Muscle of leg (tissue), 3 donors: ENCODE measurements at regions not wholly inside any gene's neighbourhood (a gene's known extent, or its start where the extent isn't known, plus 50 kb on each side); places are given as distances from the start of the nearest gene placed in this dataset.
"Not testable (repeated sequence)": the region's sequence is repeated elsewhere in the genome, so short reads cannot be mapped to it uniquely, and the experiment has no call there.

ENCODE experiments used
- DNase-seq: peaks from one replicate; pipeline ENCODE4 v3.0.0; 2013
- H3K27ac ChIP-seq: one replicate; pipeline ENCODE4 v1.5.1; 2013; ENCODE audit warnings: mild to moderate bottlenecking, low read length, control low read depth
- H3K27me3 ChIP-seq: one replicate; pipeline ENCODE4 v1.6.1; 2013; ENCODE audit warnings: low read length; ENCODE audit not compliant: control insufficient read depth, insufficient read depth
- H3K36me3 ChIP-seq: one replicate; pipeline ENCODE4 v1.6.1; 2013; ENCODE audit warnings: low read length; ENCODE audit not compliant: control insufficient read depth, insufficient read depth
- H3K4me1 ChIP-seq: one replicate; pipeline ENCODE4 v1.6.1; 2013; ENCODE audit warnings: low read length; ENCODE audit not compliant: control insufficient read depth, insufficient read depth
- H3K4me3 ChIP-seq: one replicate; pipeline ENCODE4 v1.5.1; 2013; ENCODE audit warnings: low read length, control low read depth
- H3K9me3 ChIP-seq: replicated peaks from 2 replicates; pipeline ENCODE4 v1.6.1; 2013; ENCODE audit warnings: low read depth, low read length; ENCODE audit not compliant: control insufficient read depth
- WGBS: methylation state at CpG from one replicate; pipeline ENCODE4 v1.1.5; 2013; ENCODE audit warnings: missing lambda C conversion rate; ENCODE audit not compliant: insufficient coverage; 5-methylcytosine and 5-hydroxymethylcytosine counted together

DNA sequence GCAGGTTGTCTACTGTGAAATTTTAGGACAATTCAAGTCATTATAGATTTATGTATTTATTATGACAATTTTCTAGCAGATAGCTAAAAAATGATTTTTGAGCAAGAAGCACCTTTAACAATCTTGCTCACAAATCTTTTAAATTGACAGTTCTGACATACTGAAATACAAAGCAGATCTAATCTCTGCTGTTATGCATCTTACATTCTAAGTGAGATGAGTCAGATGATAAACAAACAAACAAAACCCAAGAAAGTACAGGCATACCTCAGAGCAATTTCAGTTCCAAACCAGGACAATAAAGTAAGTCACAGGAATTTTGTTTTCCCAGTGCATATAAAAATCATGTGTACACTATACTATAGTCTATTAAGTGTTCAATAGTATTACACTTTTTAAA, 430.7 kb upstream of the PTCHD4 start:
- H3K9me3 ChIP-seq: peaks cover 2% of the 10 kb centered on the region
- no peaks in the 10 kb centered on the region for H3K4me1 ChIP-seq
- H3K36me3 ChIP-seq: no peaks in the 10 kb centered on the region
- DNase-seq: no peak
- no peak overlapping the region for H3K4me3 ChIP-seq
- no peaks in the 10 kb centered on the region for H3K27me3 ChIP-seq
- no peak overlapping the region for H3K27ac ChIP-seq

DNA sequence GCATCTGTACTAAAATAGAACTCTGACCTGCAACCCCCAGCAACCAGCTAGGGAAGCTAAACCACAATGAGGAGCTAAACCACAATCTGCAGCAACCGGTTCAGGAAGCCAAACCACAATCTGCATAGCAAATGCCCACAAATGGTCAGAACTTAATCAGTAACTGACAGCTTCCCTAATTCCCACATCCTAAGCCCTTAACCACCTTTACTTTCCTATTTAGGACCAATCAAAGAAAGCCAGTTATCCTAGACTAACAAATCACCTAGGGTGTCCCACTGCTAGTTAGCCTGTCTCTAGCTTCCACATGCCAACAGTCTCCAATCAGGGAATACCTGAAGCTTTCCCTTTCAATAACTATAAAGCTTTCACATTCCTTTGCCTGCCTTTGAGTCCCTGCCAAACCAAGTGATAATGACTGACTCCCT, 424.6 kb upstream of the PTCHD4 start:
- no peak for DNase-seq
- Histone ChIP-seq H3K27ac (no peak overlapping the region), H3K4me1 (no peaks in the 10 kb centered on the region), H3K4me3 (no peak overlapping the region), H3K27me3 (no peaks in the 10 kb centered on the region), H3K36me3 (no peaks in the 10 kb centered on the region), H3K9me3 (peaks cover 3% of the 10 kb centered on the region)
- WGBS: 14% methylated on average over 1 of the region's 1 CpG

DNA sequence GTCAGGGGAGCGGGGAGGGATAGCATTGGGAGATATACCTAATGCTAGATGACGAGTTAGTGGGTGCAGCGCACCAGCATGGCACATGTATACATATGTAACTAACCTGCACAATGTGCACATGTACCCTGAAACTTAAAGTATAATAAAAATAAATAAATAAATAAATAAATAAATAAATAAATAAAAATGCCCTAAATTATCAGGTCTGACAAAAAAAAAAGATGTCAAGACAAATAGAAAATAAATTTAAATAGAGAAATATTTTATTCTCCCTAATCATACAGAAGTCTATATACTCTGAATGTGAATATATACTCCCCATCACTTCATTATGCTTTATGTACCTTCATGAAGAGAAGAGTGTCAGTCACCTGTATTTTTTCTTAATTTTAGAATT, 420.0 kb upstream of the PTCHD4 start:
- H3K9me3 ChIP-seq, H3K27ac ChIP-seq, H3K36me3 ChIP-seq, DNase-seq, H3K4me1 ChIP-seq, H3K27me3 ChIP-seq, H3K4me3 ChIP-seq: not testable (repeated sequence)
- WGBS: no CpG with 5 or more reads among the region's 3 CpGs

DNA sequence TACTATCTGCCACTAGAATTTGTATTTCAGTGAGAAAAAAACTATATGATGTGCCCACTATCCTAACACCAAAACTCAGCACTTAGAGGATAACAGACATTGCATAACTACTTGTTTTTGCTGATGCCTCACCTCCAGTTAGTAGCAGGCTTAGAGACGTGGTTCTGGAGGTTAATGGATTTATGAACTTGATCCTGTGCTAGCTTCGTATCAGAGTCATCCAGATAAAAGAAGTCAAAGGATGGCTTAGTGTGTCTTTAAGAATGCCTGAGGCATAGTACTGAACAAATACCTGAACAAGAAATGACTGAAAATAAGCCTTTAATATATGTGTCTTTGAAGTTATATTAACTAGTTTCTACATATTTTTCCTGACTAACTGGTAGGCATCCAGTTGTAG, 414.9 kb upstream of the PTCHD4 start:
- no CpG with 5 or more reads among the region's 2 CpGs for WGBS
- H3K9me3 ChIP-seq: no peaks in the 10 kb centered on the region
- no peak for DNase-seq

DNA sequence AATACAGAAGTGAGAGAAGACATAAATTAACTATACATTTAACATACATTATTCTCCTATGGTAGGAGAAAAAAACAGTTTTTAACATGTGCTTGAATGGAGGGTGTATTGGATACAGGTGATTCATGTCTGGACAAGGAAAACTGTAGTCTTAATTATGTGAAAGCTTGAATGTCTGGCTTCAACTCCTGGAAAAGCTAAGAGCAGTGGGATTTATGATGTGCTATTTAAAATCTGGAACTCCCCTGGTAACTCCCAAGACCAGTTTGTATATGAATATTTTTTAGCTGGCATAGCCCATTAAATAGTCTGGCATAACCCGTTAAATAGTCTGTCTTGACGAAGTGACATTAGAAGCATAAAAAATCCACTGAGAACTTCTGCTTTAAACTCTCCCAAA, 410.0 kb upstream of the PTCHD4 start:
- WGBS: no CpG with 5 or more reads among the region's 2 CpGs
- Histone ChIP-seq H3K27ac (no peak overlapping the region), H3K36me3 (no peaks in the 10 kb centered on the region), H3K4me1 (no peaks in the 10 kb centered on the region), H3K27me3 (no peaks in the 10 kb centered on the region), H3K9me3 (no peaks in the 10 kb centered on the region), H3K4me3 (no peak overlapping the region)
- peak; percentile 55 for DNase-seq

More for the DNA sequence above, 414.9 kb upstream of the PTCHD4 start:
- H3K4me3 ChIP-seq: no peak overlapping the region
- no peak overlapping the region for H3K27ac ChIP-seq
- H3K36me3 ChIP-seq: no peaks in the 10 kb centered on the region
- no peaks in the 10 kb centered on the region for H3K4me1 ChIP-seq
- H3K27me3 ChIP-seq: no peaks in the 10 kb centered on the region

DNA sequence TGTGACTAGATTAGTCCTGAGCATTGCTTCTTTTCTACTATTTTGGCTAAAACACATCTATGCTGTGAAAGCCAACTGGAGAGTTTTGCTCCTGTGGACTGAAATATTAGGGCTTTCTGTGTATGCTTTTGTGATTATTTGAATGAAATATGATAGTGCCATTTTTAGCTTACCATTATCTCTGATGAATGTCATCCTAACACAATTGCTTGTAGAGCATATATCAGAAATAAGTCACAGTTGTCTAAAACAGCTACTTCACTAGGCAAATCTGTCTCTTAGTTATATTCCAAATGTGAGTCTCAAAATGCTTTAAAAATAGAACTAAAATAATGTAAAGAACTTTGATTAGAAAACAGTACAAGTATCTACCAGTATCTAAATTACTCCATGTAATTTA, 401.4 kb upstream of the PTCHD4 start:
- no peak for DNase-seq
- Histone ChIP-seq H3K4me1 (no peaks in the 10 kb centered on the region), H3K27me3 (no peaks in the 10 kb centered on the region), H3K9me3 (no peaks in the 10 kb centered on the region), H3K27ac (no peak overlapping the region), H3K36me3 (no peaks in the 10 kb centered on the region), H3K4me3 (no peak overlapping the region)

DNA sequence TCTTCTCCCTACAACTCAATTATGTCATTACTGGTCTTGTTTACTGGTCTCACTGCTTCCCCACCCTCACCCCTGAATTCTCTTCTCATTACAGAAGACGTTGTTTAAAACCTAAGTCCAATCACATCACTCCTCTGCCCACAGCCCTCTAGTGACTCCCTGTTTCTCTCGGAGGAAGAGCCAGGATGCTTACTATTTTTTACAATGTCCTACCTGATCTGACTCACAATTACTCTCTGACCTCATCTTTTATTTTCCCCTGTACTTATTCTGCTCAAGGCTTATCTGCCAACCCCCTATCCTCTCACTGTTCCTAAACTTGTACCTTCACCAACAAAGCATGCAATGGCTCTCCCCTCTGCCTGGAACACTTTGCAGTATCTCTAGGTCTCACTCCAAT, 400.4 kb upstream of the PTCHD4 start:
- no peaks in the 10 kb centered on the region for H3K4me1 ChIP-seq
- H3K4me3 ChIP-seq: no peak overlapping the region
- DNase-seq: no peak
- WGBS: 57% methylated on average over 2 of the region's 2 CpGs
- no peaks in the 10 kb centered on the region for H3K9me3 ChIP-seq
- no peak overlapping the region for H3K27ac ChIP-seq
- no peaks in the 10 kb centered on the region for H3K36me3 ChIP-seq
- H3K27me3 ChIP-seq: no peaks in the 10 kb centered on the region

DNA sequence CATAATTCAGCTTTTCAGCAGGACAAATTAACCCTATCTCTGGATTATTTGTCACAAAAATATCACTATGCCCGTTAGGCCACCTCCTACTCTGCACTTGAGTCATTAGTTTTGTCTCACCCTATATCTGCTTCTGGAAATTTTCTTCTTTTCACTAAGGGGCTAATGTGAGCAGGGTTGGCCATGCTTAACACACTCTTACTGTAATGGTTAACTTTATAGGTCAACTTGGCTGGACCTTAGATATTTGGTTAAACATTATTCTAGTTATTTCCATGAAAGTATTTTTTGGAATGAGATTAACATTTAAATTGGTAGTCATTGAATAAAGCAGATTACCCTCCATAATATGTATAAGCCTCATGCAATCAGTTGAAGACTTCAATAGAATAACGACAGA, 394.6 kb upstream of the PTCHD4 start:
- WGBS: 100% methylated on average over 1 of the region's 2 CpGs
- H3K36me3 ChIP-seq: no peaks in the 10 kb centered on the region
- no peak for DNase-seq
- peaks cover 6% of the 10 kb centered on the region for H3K9me3 ChIP-seq
- H3K27me3 ChIP-seq: no peaks in the 10 kb centered on the region
- H3K27ac ChIP-seq: no peak overlapping the region
- no peak overlapping the region for H3K4me3 ChIP-seq
- no peaks in the 10 kb centered on the region for H3K4me1 ChIP-seq

DNA sequence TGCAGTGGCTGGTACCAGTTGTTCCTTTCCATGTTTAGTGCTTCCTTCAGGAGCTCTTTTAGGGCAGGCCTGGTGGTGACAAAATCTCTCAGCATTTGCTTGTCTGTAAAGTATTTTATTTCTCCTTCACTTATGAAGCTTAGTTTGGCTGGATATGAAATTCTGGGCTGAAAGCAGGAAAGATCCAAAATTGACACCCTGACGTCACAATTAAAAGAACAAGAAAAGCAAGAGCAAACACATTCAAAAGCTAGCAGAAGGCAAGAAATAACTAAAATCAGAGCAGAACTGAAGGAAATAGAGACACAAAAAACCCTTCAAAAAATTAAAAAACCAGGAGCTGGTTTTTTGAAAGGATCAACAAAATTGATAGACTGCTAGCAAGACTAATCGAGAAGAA, 382.4 kb upstream of the PTCHD4 start:
- not testable (repeated sequence) for H3K4me1 ChIP-seq, H3K4me3 ChIP-seq
- no CpG with 5 or more reads among the region's 2 CpGs for WGBS

DNA sequence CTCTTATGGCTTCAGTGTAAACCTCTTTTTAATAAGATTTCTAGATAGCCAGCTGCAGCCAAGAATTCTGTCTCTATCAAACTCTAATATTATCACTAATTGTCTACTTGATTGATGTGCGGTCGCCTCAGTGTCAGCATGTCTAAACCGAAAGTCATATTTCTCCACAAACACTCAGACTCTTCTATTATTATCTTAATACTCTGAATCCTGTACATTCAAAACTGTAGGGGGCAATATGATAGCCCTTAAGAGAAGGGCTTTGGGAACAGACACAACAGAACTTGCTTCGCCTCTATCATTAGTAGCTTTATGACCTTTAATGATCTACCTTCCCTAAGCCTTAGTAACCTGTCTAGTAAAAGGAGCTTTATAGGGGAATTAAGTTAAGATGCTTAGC, 379.7 kb upstream of the PTCHD4 start:
- Histone ChIP-seq H3K27ac (no peak overlapping the region), H3K4me1 (no peaks in the 10 kb centered on the region), H3K27me3 (no peaks in the 10 kb centered on the region), H3K4me3 (no peak overlapping the region), H3K9me3 (no peaks in the 10 kb centered on the region), H3K36me3 (no peaks in the 10 kb centered on the region)
- WGBS: 83% methylated on average over 3 of the region's 4 CpGs
- DNase-seq: no peak

More for the DNA sequence above, 382.4 kb upstream of the PTCHD4 start:
- not testable (repeated sequence) for H3K36me3 ChIP-seq, H3K27ac ChIP-seq, DNase-seq, H3K9me3 ChIP-seq, H3K27me3 ChIP-seq

DNA sequence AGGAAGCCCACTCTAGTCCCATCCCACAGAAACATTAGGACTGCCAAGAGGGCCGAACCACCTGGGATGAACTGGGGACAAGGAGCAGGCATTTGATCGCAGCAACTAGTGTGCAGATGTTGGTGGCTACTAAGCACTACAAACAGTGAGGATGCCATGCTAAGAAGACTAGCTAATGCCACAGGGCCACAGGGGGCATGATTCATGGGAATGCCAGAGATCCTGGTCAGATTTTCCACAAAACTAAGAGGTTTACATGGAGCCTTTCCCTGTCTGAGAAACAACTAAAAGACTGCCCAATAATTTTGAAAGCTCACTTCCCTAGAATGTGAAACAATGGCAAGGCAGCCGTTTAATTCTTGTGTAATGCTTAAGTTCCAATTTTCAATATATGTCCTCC, 375.9 kb upstream of the PTCHD4 start:
- WGBS: 100% methylated on average over 1 of the region's 3 CpGs
- H3K4me3 ChIP-seq: no peak overlapping the region
- no peak overlapping the region for H3K27ac ChIP-seq
- no peaks in the 10 kb centered on the region for H3K27me3 ChIP-seq
- no peak for DNase-seq
- no peaks in the 10 kb centered on the region for H3K36me3 ChIP-seq
- no peaks in the 10 kb centered on the region for H3K4me1 ChIP-seq
- H3K9me3 ChIP-seq: no peaks in the 10 kb centered on the region
